ENCODE measurements at regions not wholly inside any gene's neighbourhood (a gene's known extent, or its start where the extent isn't known, plus 50 kb on each side); places are given as distances from the start of the nearest gene placed in this dataset.
A peak's percentile ranks its signal among the peaks of the same experiment; 100 is the strongest.

GRCh38 chr12:127083008-127083949 lies 1183.7 kb upstream of the TMEM132C start:
- peaks cover 12% of the 10 kb centered on the region for H3K4me1 ChIP-seq (ENCODE audit: insufficient read depth, low read length, severe bottlenecking)
- peak overlapping the region; percentile 97 for H2AFZ ChIP-seq (ENCODE audit: low read length)
- no peaks in the 10 kb centered on the region for H3K9me2 ChIP-seq (ENCODE audit: low read depth, low read length)
- H3K27ac ChIP-seq (ENCODE audit: low read depth, low read length, poor library complexity, severe bottlenecking) = no peak overlapping the region
- no peaks in the 10 kb centered on the region for H4K20me1 ChIP-seq (ENCODE audit: insufficient read depth, low read length)
- no peak for TF ChIP-seq EZH2 (IDR thresholded peaks at IDR 0.05; ENCODE audit: borderline replicate concordance, low read length)
- TF ChIP-seq CTCF (IDR thresholded peaks at IDR 0.05; ENCODE audit: low read length) = no peak
- no peaks in the 10 kb centered on the region for H3F3A ChIP-seq (ENCODE audit: insufficient read depth, low read length)
- peak overlapping the region; percentile 53 for H3K4me3 ChIP-seq (ENCODE audit: low read depth, low read length, poor library complexity, severe bottlenecking)
- peak overlapping the region; percentile 77 for H3K4me2 ChIP-seq (ENCODE audit: low read length)
- no peak overlapping the region for H3K9ac ChIP-seq (ENCODE audit: low read length)
- no peaks in the 10 kb centered on the region for H3K27me3 ChIP-seq (ENCODE audit: insufficient read depth, low read length)
- no peaks in the 10 kb centered on the region for H3K9me3 ChIP-seq (ENCODE audit: low read length)
- H3K36me3 ChIP-seq (ENCODE audit: insufficient read depth, low read length) = no peaks in the 10 kb centered on the region
- no peaks in the 10 kb centered on the region for H3K79me2 ChIP-seq (ENCODE audit: insufficient read depth, low read length)

GRCh38 chr12:127101076-127101475 lies 1165.9 kb upstream of the TMEM132C start:
- no peaks in the 10 kb centered on the region for H3K4me1 ChIP-seq (ENCODE audit: insufficient read depth, low read length, severe bottlenecking)
- H3K4me2 ChIP-seq (ENCODE audit: low read length) = no peak overlapping the region
- H3K4me3 ChIP-seq (ENCODE audit: low read depth, low read length, poor library complexity, severe bottlenecking) = no peak overlapping the region
- no peaks in the 10 kb centered on the region for H3K9me3 ChIP-seq (ENCODE audit: low read length)
- H4K20me1 ChIP-seq (ENCODE audit: insufficient read depth, low read length) = no peaks in the 10 kb centered on the region
- no peaks in the 10 kb centered on the region for H3K36me3 ChIP-seq (ENCODE audit: insufficient read depth, low read length)
- H3F3A ChIP-seq (ENCODE audit: insufficient read depth, low read length) = no peaks in the 10 kb centered on the region
- no peak overlapping the region for H2AFZ ChIP-seq (ENCODE audit: low read length)
- H3K27me3 ChIP-seq (ENCODE audit: insufficient read depth, low read length) = no peaks in the 10 kb centered on the region
- H3K79me2 ChIP-seq (ENCODE audit: insufficient read depth, low read length) = no peaks in the 10 kb centered on the region
- H3K9ac ChIP-seq (ENCODE audit: low read length) = no peak overlapping the region
- no peaks in the 10 kb centered on the region for H3K9me2 ChIP-seq (ENCODE audit: low read depth, low read length)
- TF ChIP-seq EZH2 (IDR thresholded peaks at IDR 0.05; ENCODE audit: borderline replicate concordance, low read length) = no peak
- TF ChIP-seq CTCF (IDR thresholded peaks at IDR 0.05; ENCODE audit: low read length) = no peak
- H3K27ac ChIP-seq (ENCODE audit: low read depth, low read length, poor library complexity, severe bottlenecking) = no peak overlapping the region

DNA sequence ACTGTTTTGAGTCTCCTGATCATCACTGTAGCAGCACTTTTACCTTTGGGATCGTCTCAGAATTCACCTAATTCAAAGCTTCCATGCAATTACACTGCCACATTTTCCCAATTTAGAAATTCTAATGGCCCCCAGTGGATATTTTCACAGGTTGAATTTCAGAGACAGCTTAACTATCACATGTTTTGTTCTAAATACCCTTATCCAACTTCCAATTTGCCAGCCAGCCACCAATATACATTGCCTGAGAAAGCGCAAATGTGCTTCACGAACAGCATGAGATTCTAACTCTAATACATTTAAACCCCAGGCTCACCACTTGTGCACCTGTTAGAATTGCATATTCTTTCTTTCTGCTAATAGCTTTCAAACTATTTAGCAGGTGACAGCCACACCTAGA lies 1160.9 kb upstream of the TMEM132C start:
- Histone ChIP-seq H3K9ac (ENCODE audit: low read length) (no peak overlapping the region), H3K36me3 (ENCODE audit: insufficient read depth, low read length) (no peaks in the 10 kb centered on the region), H3K9me2 (ENCODE audit: low read depth, low read length) (no peaks in the 10 kb centered on the region), H3K79me2 (ENCODE audit: insufficient read depth, low read length) (no peaks in the 10 kb centered on the region), H3K27me3 (ENCODE audit: insufficient read depth, low read length) (no peaks in the 10 kb centered on the region), H3K4me3 (ENCODE audit: low read depth, low read length, poor library complexity, severe bottlenecking) (no peak overlapping the region), H2AFZ (ENCODE audit: low read length) (no peak overlapping the region), H4K20me1 (ENCODE audit: insufficient read depth, low read length) (no peaks in the 10 kb centered on the region), H3K4me1 (ENCODE audit: insufficient read depth, low read length, severe bottlenecking) (no peaks in the 10 kb centered on the region), H3F3A (ENCODE audit: insufficient read depth, low read length) (no peaks in the 10 kb centered on the region), H3K9me3 (ENCODE audit: low read length) (no peaks in the 10 kb centered on the region), H3K4me2 (ENCODE audit: low read length) (no peak overlapping the region), H3K27ac (ENCODE audit: low read depth, low read length, poor library complexity, severe bottlenecking) (no peak overlapping the region)
- no peak for TF ChIP-seq EZH2 (IDR thresholded peaks at IDR 0.05; ENCODE audit: borderline replicate concordance, low read length)
- no peak for TF ChIP-seq CTCF (IDR thresholded peaks at IDR 0.05; ENCODE audit: low read length)
